ENCODE measurements at regions not wholly inside any gene's neighbourhood (a gene's known extent, or its start where the extent isn't known, plus 50 kb on each side); places are given as distances from the start of the nearest gene placed in this dataset.

DNA sequence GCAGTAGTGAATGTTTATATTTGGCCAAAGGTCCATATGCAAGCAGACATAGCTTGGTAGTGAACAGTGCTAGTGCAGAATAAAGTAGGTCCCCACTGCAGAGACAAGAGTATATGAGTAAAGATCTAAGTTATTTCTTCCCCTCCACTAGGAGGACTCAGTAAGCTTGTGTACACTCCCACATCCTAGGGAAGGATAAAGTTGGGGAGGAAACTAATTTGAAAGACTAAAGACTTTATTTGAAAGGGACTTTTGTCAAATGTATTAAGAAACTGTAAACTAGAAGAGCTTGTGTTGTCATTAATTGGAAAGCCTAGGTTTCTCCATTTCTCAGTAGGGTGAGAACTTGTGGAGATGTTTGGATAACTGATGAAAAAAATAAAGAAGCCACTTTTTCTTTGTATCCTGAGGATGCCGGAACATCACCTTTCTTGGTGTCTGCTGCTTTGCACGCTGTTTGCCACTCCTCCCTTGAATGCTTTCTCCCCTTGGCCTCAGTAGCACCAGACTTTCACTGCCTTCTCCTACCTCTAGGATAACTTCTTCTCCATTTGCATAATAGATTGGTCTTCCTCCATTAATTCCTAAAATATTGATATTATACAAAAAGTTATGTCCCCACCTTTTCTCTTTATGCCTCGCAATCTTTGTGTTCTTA is 329.0 kb downstream of the PARP8 start:
- TF ChIP-seq, protein P1, sequence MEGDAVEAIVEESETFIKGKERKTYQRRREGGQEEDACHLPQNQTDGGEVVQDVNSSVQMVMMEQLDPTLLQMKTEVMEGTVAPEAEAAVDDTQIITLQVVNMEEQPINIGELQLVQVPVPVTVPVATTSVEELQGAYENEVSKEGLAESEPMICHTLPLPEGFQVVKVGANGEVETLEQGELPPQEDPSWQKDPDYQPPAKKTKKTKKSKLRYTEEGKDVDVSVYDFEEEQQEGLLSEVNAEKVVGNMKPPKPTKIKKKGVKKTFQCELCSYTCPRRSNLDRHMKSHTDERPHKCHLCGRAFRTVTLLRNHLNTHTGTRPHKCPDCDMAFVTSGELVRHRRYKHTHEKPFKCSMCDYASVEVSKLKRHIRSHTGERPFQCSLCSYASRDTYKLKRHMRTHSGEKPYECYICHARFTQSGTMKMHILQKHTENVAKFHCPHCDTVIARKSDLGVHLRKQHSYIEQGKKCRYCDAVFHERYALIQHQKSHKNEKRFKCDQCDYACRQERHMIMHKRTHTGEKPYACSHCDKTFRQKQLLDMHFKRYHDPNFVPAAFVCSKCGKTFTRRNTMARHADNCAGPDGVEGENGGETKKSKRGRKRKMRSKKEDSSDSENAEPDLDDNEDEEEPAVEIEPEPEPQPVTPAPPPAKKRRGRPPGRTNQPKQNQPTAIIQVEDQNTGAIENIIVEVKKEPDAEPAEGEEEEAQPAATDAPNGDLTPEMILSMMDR (IDR thresholded peaks at IDR 0.05), result no peak
- TF ChIP-seq POLR2AphosphoS5 (IDR thresholded peaks at IDR 0.05) (no peak), POLR2A (IDR thresholded peaks at IDR 0.05) (no peak)
